Trophoblast cell (in vitro differentiated cells and primary cell): ENCODE measurements at regions not wholly inside any gene's neighbourhood (a gene's known extent, or its start where the extent isn't known, plus 50 kb on each side); places are given as distances from the start of the nearest gene placed in this dataset.

ENCODE experiments used
- DNase-seq, 2 donors: peaks; one replicate each; pipeline ENCODE4 v3.0.0-alpha.2; 2016
- H2AFZ ChIP-seq: 2 replicates; pipeline ENCODE4 v1.6.1; 2013; ENCODE audit warnings: low read length, moderate library complexity, mild to moderate bottlenecking; ENCODE audit not compliant: insufficient read depth, poor library complexity
- H2AK5ac ChIP-seq: 2 replicates; pipeline ENCODE4 v1.6.1; 2013; ENCODE audit warnings: mild to moderate bottlenecking, low read length
- H2BK120ac ChIP-seq: 2 replicates; pipeline ENCODE4 v1.6.1; 2013; ENCODE audit warnings: low read length, mild to moderate bottlenecking, moderate library complexity; ENCODE audit not compliant: insufficient read depth, poor library complexity
- H2BK12ac ChIP-seq: 2 replicates; pipeline ENCODE4 v1.6.1; 2013; ENCODE audit warnings: mild to moderate bottlenecking, low read length, moderate library complexity
- H2BK5ac ChIP-seq: 2 replicates; pipeline ENCODE4 v1.6.1; 2013; ENCODE audit warnings: low read length, low read depth, moderate library complexity, mild to moderate bottlenecking; ENCODE audit not compliant: poor library complexity
- H3K14ac ChIP-seq: 2 replicates; pipeline ENCODE4 v1.6.1; 2013; ENCODE audit warnings: mild to moderate bottlenecking, low read length
- H3K18ac ChIP-seq: 2 replicates; pipeline ENCODE4 v1.6.1; 2013; ENCODE audit warnings: mild to moderate bottlenecking, low read length
- H3K23ac ChIP-seq: 2 replicates; pipeline ENCODE4 v1.6.1; 2013; ENCODE audit warnings: low read length
- H3K27ac ChIP-seq: 2 replicates; pipeline ENCODE4 v1.5.1; 2013; ENCODE audit warnings: low read depth, mild to moderate bottlenecking, inconsistent platforms, low read length, moderate library complexity
- H3K27me3 ChIP-seq: 2 replicates; pipeline ENCODE4 v1.6.1; 2013; ENCODE audit warnings: inconsistent platforms, mild to moderate bottlenecking, low read length, moderate library complexity; ENCODE audit not compliant: insufficient read depth
- H3K36me3 ChIP-seq, 2 experiments: 1 replicate in 1 of 2; 2 replicates in 1 of 2; pipeline ENCODE4 v1.6.1; 2013; ENCODE audit warnings: low read length in 2 of 2, mild to moderate bottlenecking in 2 of 2, moderate library complexity in 1 of 2; ENCODE audit not compliant: insufficient read depth in 2 of 2, control insufficient read depth in 1 of 2
- H3K4ac ChIP-seq: 2 replicates; pipeline ENCODE4 v1.6.1; 2013; ENCODE audit warnings: low read depth, mild to moderate bottlenecking, low read length, moderate library complexity
- H3K4me1 ChIP-seq, 2 experiments: 1 replicate in 1 of 2; 2 replicates in 1 of 2; pipeline ENCODE4 v1.6.1; 2013; ENCODE audit warnings: low read length in 2 of 2, mild to moderate bottlenecking in 2 of 2, moderate library complexity in 1 of 2; ENCODE audit not compliant: insufficient read depth in 2 of 2, control insufficient read depth in 1 of 2
- H3K4me2 ChIP-seq: 2 replicates; pipeline ENCODE4 v1.6.1; 2013; ENCODE audit warnings: inconsistent platforms, mild to moderate bottlenecking, low read length, moderate library complexity
- H3K4me3 ChIP-seq: 2 replicates; pipeline ENCODE4 v1.5.1; 2013; ENCODE audit warnings: mild to moderate bottlenecking, low read depth, low read length, inconsistent platforms
- H3K79me1 ChIP-seq: one replicate; pipeline ENCODE4 v1.6.1; 2013; ENCODE audit warnings: low read length
- H3K79me2 ChIP-seq: 2 replicates; pipeline ENCODE4 v1.6.1; 2013; ENCODE audit warnings: low read length, mild to moderate bottlenecking; ENCODE audit not compliant: control insufficient read depth, insufficient read depth, poor library complexity
- H3K9ac ChIP-seq: 2 replicates; pipeline ENCODE4 v1.6.1; 2013; ENCODE audit warnings: mild to moderate bottlenecking, low read length
- H3K9me3 ChIP-seq: 2 replicates; pipeline ENCODE4 v1.6.1; 2013; ENCODE audit warnings: low read depth, mild to moderate bottlenecking, control low read depth, inconsistent platforms, low read length; ENCODE audit not compliant: insufficient read depth
- H4K12ac ChIP-seq: 2 replicates; pipeline ENCODE4 v1.6.1; 2013; ENCODE audit warnings: low read depth, mild to moderate bottlenecking, low read length, moderate library complexity
- H4K8ac ChIP-seq: 2 replicates; pipeline ENCODE4 v1.6.1; 2013; ENCODE audit warnings: low read depth, mild to moderate bottlenecking, low read length, moderate library complexity
- H4K91ac ChIP-seq: one replicate; pipeline ENCODE4 v1.6.1; 2013; ENCODE audit warnings: low read depth, mild to moderate bottlenecking, low read length, moderate library complexity
- WGBS: extraction: QIAGEN DNeasy Blood & Tissue Kit; methylation state at CpG from one replicate; pipeline ENCODE4 v1.1.7; 2013; ENCODE audit warnings: missing lambda C conversion rate; ENCODE audit not compliant: insufficient read length, insufficient coverage; ENCODE audit errors: extremely low coverage; 5-methylcytosine and 5-hydroxymethylcytosine counted together

DNA sequence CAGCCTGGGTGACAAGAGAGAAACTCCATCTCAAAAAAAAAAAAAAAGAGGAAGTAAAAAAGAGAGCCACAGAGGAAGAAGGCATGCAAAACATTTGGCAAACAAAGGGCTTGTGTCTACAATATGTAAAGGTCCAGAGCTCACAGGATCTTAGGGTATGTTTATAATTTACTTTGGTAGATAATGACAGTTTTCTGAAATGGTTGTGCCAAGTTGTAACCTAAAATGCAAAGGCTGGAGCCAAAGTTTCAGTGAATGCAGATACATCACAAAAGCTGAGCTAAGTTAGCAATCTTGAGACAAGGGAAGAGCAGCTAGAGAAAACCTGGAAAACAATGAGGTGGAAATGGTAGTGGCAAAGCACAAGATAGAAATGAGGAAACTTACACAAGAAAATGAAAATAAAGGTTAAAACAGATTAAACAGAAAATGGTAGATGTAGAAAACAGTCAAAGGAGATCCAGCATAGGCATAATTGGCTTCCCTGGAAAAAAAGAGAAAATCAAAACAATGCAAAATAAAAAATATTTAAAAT lies 77.5 kb upstream of the HK2 start:
- no peak overlapping the region for H2BK5ac ChIP-seq

DNA sequence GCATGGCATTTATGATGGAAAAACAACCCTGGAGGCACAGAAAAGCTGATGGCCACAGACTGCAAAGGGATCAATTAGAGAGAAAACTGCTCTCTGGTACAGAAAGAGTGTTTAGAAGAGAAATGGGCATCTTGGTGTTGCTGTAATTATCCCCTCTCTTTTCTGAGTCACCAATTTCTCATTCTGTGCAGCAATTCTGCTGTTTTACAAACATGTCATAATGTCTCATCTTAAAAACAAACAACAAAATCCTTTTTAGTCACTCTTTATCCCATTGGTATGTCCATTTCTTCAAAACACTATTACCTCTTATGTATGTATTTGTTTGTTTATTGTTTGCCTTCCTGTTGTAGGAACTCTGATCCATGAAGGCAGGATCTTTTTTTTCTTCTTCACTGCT lies 73.9 kb upstream of the HK2 start:
- DNase-seq: no peak
- Histone ChIP-seq H2BK5ac (no peak overlapping the region), H4K8ac (no peak overlapping the region), H3K79me1 (no peaks in the 10 kb centered on the region), H3K23ac (no peak overlapping the region), H4K12ac (no peak overlapping the region), H4K91ac (no peak overlapping the region), H3K4me3 (no peak overlapping the region), H3K4me2 (no peak overlapping the region), H2AFZ (no peak overlapping the region), H3K18ac (no peak overlapping the region), H3K14ac (no peak overlapping the region), H3K4me1 (no peaks in the 10 kb centered on the region), H3K4ac (no peak overlapping the region), H2BK120ac (no peak overlapping the region), H3K9me3 (no peaks in the 10 kb centered on the region), H3K79me2 (no peaks in the 10 kb centered on the region), H2AK5ac (no peak overlapping the region), H2BK12ac (no peak overlapping the region), H3K27ac (no peak overlapping the region), H3K27me3 (no peaks in the 10 kb centered on the region), H3K36me3 (no peaks in the 10 kb centered on the region), H3K9ac (no peak overlapping the region)

More for the DNA sequence above, 77.5 kb upstream of the HK2 start:
- no peak overlapping the region for H4K91ac ChIP-seq
- H3K36me3 ChIP-seq: no peaks in the 10 kb centered on the region
- no peak overlapping the region for H3K27ac ChIP-seq
- no peak overlapping the region for H2AK5ac ChIP-seq
- no peak for DNase-seq
- no peak overlapping the region for H3K9ac ChIP-seq
- no peak overlapping the region for H2BK120ac ChIP-seq
- H3K79me1 ChIP-seq: no peaks in the 10 kb centered on the region
- H3K18ac ChIP-seq: no peak overlapping the region
- H3K79me2 ChIP-seq: no peaks in the 10 kb centered on the region
- no peak overlapping the region for H3K23ac ChIP-seq
- H2BK12ac ChIP-seq: no peak overlapping the region
- no peaks in the 10 kb centered on the region for H3K27me3 ChIP-seq
- no peak overlapping the region for H3K4me3 ChIP-seq
- no peak overlapping the region for H4K8ac ChIP-seq
- no peak overlapping the region for H3K4ac ChIP-seq
- H4K12ac ChIP-seq: no peak overlapping the region
- no peaks in the 10 kb centered on the region for H3K9me3 ChIP-seq
- no peak overlapping the region for H2AFZ ChIP-seq
- no peak overlapping the region for H3K4me2 ChIP-seq
- H3K14ac ChIP-seq: no peak overlapping the region
- no peaks in the 10 kb centered on the region for H3K4me1 ChIP-seq

- Histone ChIP-seq H3K79me2 (no peaks in the 10 kb centered on the region), H3K9me3 (no peaks in the 10 kb centered on the region), H2BK120ac (no peak overlapping the region), H3K36me3 (no peaks in the 10 kb centered on the region), H3K14ac (no peak overlapping the region), H3K18ac (no peak overlapping the region), H3K27me3 (no peaks in the 10 kb centered on the region), H3K23ac (no peak overlapping the region), H3K4me2 (no peak overlapping the region), H3K9ac (no peak overlapping the region), H2AK5ac (no peak overlapping the region), H2AFZ (no peak overlapping the region), H4K8ac (no peak overlapping the region), H2BK5ac (no peak overlapping the region), H3K4me1 (no peaks in the 10 kb centered on the region), H3K4ac (no peak overlapping the region), H3K4me3 (no peak overlapping the region), H3K79me1 (no peaks in the 10 kb centered on the region), H4K91ac (no peak overlapping the region), H4K12ac (no peak overlapping the region), H3K27ac (no peak overlapping the region), H2BK12ac (no peak overlapping the region)
- no peak for DNase-seq
- WGBS: no CpG with 5 or more reads among the region's 6 CpGs
Observed at GRCh38 chr2:74760875-74761630, 72.9 kb upstream of the HK2 start.

DNA sequence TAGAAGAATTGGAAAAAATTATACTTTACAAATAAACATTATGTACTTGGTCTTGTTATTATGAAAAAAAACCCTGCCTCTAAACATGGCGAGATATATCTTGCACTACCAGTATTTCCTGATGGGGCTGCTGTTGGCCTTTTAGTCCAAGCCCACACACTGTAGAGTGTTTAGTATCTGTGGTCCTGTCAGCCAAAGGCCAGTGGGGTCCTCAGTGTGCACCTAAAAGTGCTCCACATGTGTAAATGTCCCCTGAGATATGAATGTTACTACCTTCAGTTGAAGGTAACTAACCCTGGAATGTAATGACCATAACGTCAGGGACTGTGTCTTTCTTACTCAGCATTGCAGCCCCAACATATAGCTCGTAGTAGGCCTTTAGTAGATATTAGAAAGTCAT lies 71.1 kb upstream of the HK2 start:
- peak in 1 of 2 donors; percentile 46 for DNase-seq
- no peaks in the 10 kb centered on the region for H3K4me1 ChIP-seq
- H3K4ac ChIP-seq: no peak overlapping the region
- H3K36me3 ChIP-seq: no peaks in the 10 kb centered on the region
- H3K9me3 ChIP-seq: no peaks in the 10 kb centered on the region
- no peaks in the 10 kb centered on the region for H3K79me2 ChIP-seq
- no peak overlapping the region for H3K27ac ChIP-seq
- H3K9ac ChIP-seq: no peak overlapping the region
- no peak overlapping the region for H3K4me3 ChIP-seq
- no peak overlapping the region for H2AFZ ChIP-seq
- H4K12ac ChIP-seq: no peak overlapping the region
- no CpG with 5 or more reads among the region's 3 CpGs for WGBS
- no peak overlapping the region for H3K14ac ChIP-seq
- H3K4me2 ChIP-seq: no peak overlapping the region
- H4K91ac ChIP-seq: no peak overlapping the region
- no peak overlapping the region for H2BK120ac ChIP-seq
- H2BK12ac ChIP-seq: no peak overlapping the region
- H3K23ac ChIP-seq: no peak overlapping the region
- no peaks in the 10 kb centered on the region for H3K27me3 ChIP-seq
- no peak overlapping the region for H4K8ac ChIP-seq
- H3K79me1 ChIP-seq: no peaks in the 10 kb centered on the region
- no peak overlapping the region for H2BK5ac ChIP-seq
- no peak overlapping the region for H3K18ac ChIP-seq
- no peak overlapping the region for H2AK5ac ChIP-seq
